Brain microvascular endothelial cell (primary cell): ENCODE measurements at regions not wholly inside any gene's neighbourhood (a gene's known extent, or its start where the extent isn't known, plus 50 kb on each side); places are given as distances from the start of the nearest gene placed in this dataset.

Experiments used
- DNase-seq: peaks from one replicate; pipeline ENCODE4 v3.0.0-alpha.2; 2020
- H3K27ac ChIP-seq: fragments of 250-450 bp; sonication (Bioruptor Pico); 2 replicates; pipeline ENCODE4 v1.5.1; 2020; ENCODE audit warnings: mild to moderate bottlenecking, moderate library complexity
- H3K27me3 ChIP-seq: fragments of 250-450 bp; sonication (Bioruptor Pico); replicated peaks from 2 replicates; pipeline ENCODE4 v1.5.1; 2020; ENCODE audit warnings: mild to moderate bottlenecking
- H3K36me3 ChIP-seq: fragments of 250-450 bp; sonication (Bioruptor Pico); replicated peaks from 2 replicates; pipeline ENCODE4 v1.5.1; 2020; ENCODE audit warnings: mild to moderate bottlenecking
- H3K4me3 ChIP-seq: 2 replicates; pipeline ENCODE4 v1.5.1; 2011; ENCODE audit warnings: low read depth, mild to moderate bottlenecking, control low read depth, low read length, moderate library complexity
- CTCF ChIP-seq: IDR thresholded peaks from 2 replicates; pipeline ENCODE4 v1.5.1; 2011; ENCODE audit warnings: low read depth, mild to moderate bottlenecking, moderate library complexity, low read length, control low read depth, inconsistent platforms; ENCODE audit errors: missing control alignments
- in situ Hi-C: cut with HindIII; loops from 2 replicates; pipeline ENCODE4 v1.10.0; 2017; ENCODE audit warnings: low sequenced_read_pairs, low pct_ligation_motif_present

DNA sequence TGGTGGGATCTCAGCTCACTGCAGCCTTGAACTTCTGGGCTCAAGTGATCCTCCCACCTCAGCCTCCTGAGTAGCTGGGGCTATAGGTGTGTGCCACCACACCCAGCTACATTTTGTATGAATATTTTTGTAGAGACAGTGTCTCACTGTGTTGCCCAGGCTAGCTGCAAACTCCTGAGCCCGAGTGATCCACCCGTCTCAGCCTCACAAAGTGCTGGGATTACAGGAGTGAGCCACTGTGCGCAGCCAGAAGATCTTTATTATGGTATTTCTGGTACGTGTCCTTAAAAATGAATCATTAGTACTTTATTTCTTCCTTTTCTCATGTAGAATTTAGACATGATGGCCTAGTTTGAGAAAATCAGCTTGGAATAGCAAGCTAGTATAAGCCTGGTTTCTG is 153.3 kb downstream of the BCHE start:
- in situ Hi-C loops, result no loop called here
- TF ChIP-seq CTCF, result no peak
- Histone ChIP-seq H3K36me3 (no peaks in the 10 kb centered on the region), H3K4me3 (no peak overlapping the region), H3K27ac (peak overlapping the region; percentile 16), H3K27me3 (no peaks in the 10 kb centered on the region)
- no peak for DNase-seq

DNA sequence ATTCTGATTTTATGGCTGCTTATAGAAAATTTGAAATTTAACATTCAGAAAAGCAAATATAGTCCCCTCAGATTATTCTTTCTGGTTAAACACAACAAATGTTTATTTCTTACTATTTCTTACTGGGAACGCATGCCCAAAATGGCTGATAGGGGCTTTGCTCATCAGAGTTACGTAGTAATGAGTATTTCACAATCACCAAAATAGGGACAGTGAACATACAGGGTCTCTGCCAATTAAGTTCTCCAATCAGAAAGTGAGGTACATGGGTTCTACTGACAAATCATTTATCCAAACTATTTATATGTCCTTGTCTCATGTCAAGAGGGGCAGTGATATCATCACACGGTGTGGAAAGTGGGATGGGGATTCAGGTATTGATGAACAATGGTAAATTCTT is 154.5 kb downstream of the BCHE start:
- Histone ChIP-seq H3K4me3 (no peak overlapping the region), H3K36me3 (no peaks in the 10 kb centered on the region), H3K27ac (no peak overlapping the region), H3K27me3 (no peaks in the 10 kb centered on the region)
- DNase-seq, result no peak
- in situ Hi-C loops, result no loop called here
- no peak for TF ChIP-seq CTCF

GRCh38 chr3:165669967-165670366 is 167.3 kb downstream of the BCHE start:
- TF ChIP-seq CTCF, result no peak
- in situ Hi-C loops, result no loop called here
- H3K4me3 ChIP-seq, result no peak overlapping the region
- no peak overlapping the region for H3K27ac ChIP-seq
- no peaks in the 10 kb centered on the region for H3K27me3 ChIP-seq
- peak; percentile 6 for DNase-seq
- H3K36me3 ChIP-seq, result no peaks in the 10 kb centered on the region

DNA sequence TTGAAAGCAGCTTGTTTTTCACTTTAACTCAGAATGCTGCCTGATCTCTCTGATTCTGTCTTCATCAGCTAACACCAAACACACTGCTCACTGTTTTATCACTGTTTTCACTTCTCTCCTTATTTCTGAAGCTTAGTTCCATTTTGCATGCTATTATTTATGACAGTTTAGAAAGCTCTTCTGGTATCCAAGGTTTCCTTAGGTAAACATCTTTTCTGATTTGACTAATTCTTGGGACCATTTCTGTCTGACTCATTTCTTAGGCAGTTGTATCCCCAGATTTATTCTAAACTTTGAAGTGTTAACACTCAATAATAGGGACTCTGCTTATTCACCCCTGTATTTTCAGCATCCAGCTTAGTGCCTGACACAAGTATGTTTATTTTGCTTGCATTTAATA is 167.7 kb downstream of the BCHE start:
- H3K36me3 ChIP-seq, result no peaks in the 10 kb centered on the region
- no peak overlapping the region for H3K4me3 ChIP-seq
- no peak for DNase-seq
- H3K27ac ChIP-seq, result no peak overlapping the region
- TF ChIP-seq CTCF, result no peak
- H3K27me3 ChIP-seq, result no peaks in the 10 kb centered on the region
- in situ Hi-C loops, result no loop called here

GRCh38 chr3:165667676-165668075 is 169.5 kb downstream of the BCHE start:
- Histone ChIP-seq H3K4me3 (no peak overlapping the region), H3K27me3 (no peaks in the 10 kb centered on the region), H3K27ac (no peak overlapping the region), H3K36me3 (no peaks in the 10 kb centered on the region)
- no peak for TF ChIP-seq CTCF
- no peak for DNase-seq
- in situ Hi-C loops, result no loop called here

DNA sequence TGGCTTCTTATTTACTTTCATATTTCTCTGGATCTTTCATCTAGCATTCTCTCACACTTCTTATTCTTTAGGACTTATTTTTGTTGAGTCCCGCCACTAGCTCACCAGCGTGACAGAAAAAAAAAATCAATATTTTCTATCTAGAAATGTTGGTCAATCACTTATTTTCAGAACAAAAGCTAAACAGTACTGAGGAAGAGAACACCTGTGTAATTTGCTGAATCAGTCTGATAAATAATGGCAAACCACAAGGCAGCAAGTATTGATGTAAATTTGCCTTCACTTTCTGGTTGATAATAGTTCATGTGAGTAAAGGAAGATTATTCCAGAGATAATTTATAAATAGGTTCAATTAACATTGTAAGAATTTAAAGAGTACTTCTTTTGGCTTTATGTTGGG is 179.2 kb downstream of the BCHE start:
- H3K27ac ChIP-seq, result no peak overlapping the region
- H3K27me3 ChIP-seq, result no peaks in the 10 kb centered on the region
- no peak overlapping the region for H3K4me3 ChIP-seq
- in situ Hi-C loops, result no loop called here
- H3K36me3 ChIP-seq, result no peaks in the 10 kb centered on the region
- DNase-seq, result no peak
- TF ChIP-seq CTCF, result no peak
